ENCODE measurements at regions not wholly inside any gene's neighbourhood (a gene's known extent, or its start where the extent isn't known, plus 50 kb on each side); places are given as distances from the start of the nearest gene placed in this dataset.

GRCh38 chr11:41659985-41660384, 200.5 kb upstream of the LRRC4C start:
- no peak overlapping the region for H3K27ac ChIP-seq (replicated peaks)
- TF ChIP-seq CTCF (IDR thresholded peaks at IDR 0.05; ENCODE audit: borderline replicate concordance): no peak
- H3K4me3 ChIP-seq: no peak overlapping the region
- intact Hi-C loops (cut with micrococcal nuclease): no loop called here
- no peaks in the 10 kb centered on the region for H3K27me3 ChIP-seq (ENCODE audit: low read depth)
- H3K9me3 ChIP-seq (replicated peaks): peaks cover 9% of the 10 kb centered on the region
- no peaks in the 10 kb centered on the region for H3K36me3 ChIP-seq
- no peaks in the 10 kb centered on the region for H3K4me1 ChIP-seq
- no peak for DNase-seq

GRCh38 chr11:41660585-41660984, 201.1 kb upstream of the LRRC4C start:
- Histone ChIP-seq H3K27ac (replicated peaks) (no peak overlapping the region), H3K4me1 (no peaks in the 10 kb centered on the region), H3K36me3 (no peaks in the 10 kb centered on the region), H3K4me3 (no peak overlapping the region), H3K27me3 (ENCODE audit: low read depth) (no peaks in the 10 kb centered on the region), H3K9me3 (replicated peaks) (peaks cover 4% of the 10 kb centered on the region)
- DNase-seq: no peak
- intact Hi-C loops (cut with micrococcal nuclease): no loop called here
- TF ChIP-seq CTCF (IDR thresholded peaks at IDR 0.05; ENCODE audit: borderline replicate concordance): no peak

GRCh38 chr11:41665441-41666360, 206.2 kb upstream of the LRRC4C start:
- H3K4me1 ChIP-seq: no peaks in the 10 kb centered on the region
- no peaks in the 10 kb centered on the region for H3K27me3 ChIP-seq (ENCODE audit: low read depth)
- H3K4me3 ChIP-seq: no peak overlapping the region
- intact Hi-C loops (cut with micrococcal nuclease): no loop called here
- no peak for DNase-seq
- H3K36me3 ChIP-seq: no peaks in the 10 kb centered on the region
- TF ChIP-seq CTCF (IDR thresholded peaks at IDR 0.05; ENCODE audit: borderline replicate concordance): no peak
- no peaks in the 10 kb centered on the region for H3K9me3 ChIP-seq (replicated peaks)
- H3K27ac ChIP-seq (replicated peaks): no peak overlapping the region

GRCh38 chr11:41666951-41667653, 207.7 kb upstream of the LRRC4C start:
- Histone ChIP-seq H3K27me3 (ENCODE audit: low read depth) (no peaks in the 10 kb centered on the region), H3K27ac (replicated peaks) (no peak overlapping the region), H3K4me1 (no peaks in the 10 kb centered on the region), H3K4me3 (no peak overlapping the region), H3K9me3 (replicated peaks) (no peaks in the 10 kb centered on the region), H3K36me3 (no peaks in the 10 kb centered on the region)
- intact Hi-C loops (cut with micrococcal nuclease): no loop called here
- no peak for TF ChIP-seq CTCF (IDR thresholded peaks at IDR 0.05; ENCODE audit: borderline replicate concordance)
- no peak for DNase-seq

GRCh38 chr11:41675205-41675604, 215.8 kb upstream of the LRRC4C start:
- no peak overlapping the region for H3K4me3 ChIP-seq
- no peak overlapping the region for H3K27ac ChIP-seq (replicated peaks)
- no peak for DNase-seq
- peaks cover 3% of the 10 kb centered on the region for H3K9me3 ChIP-seq (replicated peaks)
- TF ChIP-seq CTCF (IDR thresholded peaks at IDR 0.05; ENCODE audit: borderline replicate concordance): no peak
- H3K27me3 ChIP-seq (ENCODE audit: low read depth): no peaks in the 10 kb centered on the region
- H3K36me3 ChIP-seq: no peaks in the 10 kb centered on the region
- H3K4me1 ChIP-seq: no peaks in the 10 kb centered on the region
- intact Hi-C loops (cut with micrococcal nuclease): no loop called here
